GM19043 (cell line): ENCODE measurements at regions not wholly inside any gene's neighbourhood (a gene's known extent, or its start where the extent isn't known, plus 50 kb on each side); places are given as distances from the start of the nearest gene placed in this dataset.
"Not testable (repeated sequence)": the region's sequence is repeated elsewhere in the genome, so short reads cannot be mapped to it uniquely, and the experiment has no call there.

ENCODE experiments used
- ATAC-seq: cut with Tn5 transposase; IDR thresholded peaks from one replicate; pipeline ENCODE4 v1.9.1; 2021; ENCODE audit warnings: low read depth; ENCODE audit not compliant: unreplicated experiment

- ATAC-seq, result no peak
These were observed 311.6 kb downstream of the NUF2 start for GRCh38 chr1:163633366-163633765.

DNA sequence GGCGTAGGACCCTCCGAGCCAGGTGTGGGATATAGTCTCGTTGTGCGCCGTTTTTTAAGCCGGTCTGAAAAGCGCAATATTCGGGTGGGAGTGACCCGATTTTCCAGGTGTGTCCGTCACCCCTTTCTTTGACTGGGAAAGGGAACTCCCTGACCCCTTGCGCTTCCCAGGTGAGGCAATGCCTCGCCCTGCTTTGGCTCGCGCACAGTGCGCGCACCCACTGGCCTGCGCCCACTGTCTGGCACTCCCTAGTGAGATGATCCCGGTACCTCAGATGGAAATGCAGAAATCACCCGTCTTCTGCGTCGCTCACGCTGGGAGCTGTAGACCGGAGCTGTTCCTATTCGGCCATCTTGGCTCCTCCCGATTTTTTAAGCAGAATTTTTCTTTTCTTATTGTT, 323.9 kb downstream of the NUF2 start:
- not testable (repeated sequence) for ATAC-seq

GRCh38 chr1:163650624-163651023, 328.9 kb downstream of the NUF2 start:
- no peak for ATAC-seq

DNA sequence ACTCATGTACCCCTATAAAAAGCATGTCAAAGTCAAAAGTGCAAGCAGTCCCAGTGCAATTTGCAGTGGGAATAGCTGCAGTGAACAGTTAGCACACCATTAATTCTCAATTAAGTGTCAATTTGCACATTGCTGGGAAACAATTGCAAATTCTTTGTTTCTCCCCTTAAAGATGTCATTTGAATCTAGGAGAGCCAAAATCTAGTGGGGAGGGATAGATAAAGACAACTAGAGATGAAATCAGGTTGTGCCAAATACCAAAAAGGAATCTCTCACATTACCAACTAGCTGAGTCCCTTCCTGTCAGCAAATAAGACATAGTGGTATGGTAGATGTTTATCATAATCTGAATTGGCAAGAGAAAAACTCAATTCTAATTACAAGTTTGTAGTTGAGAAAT, 330.7 kb downstream of the NUF2 start:
- no peak for ATAC-seq

GRCh38 chr1:163655565-163655964, 333.8 kb downstream of the NUF2 start:
- ATAC-seq, result no peak

- ATAC-seq, result no peak
These were observed 334.5 kb downstream of the NUF2 start for GRCh38 chr1:163656095-163656759.

DNA sequence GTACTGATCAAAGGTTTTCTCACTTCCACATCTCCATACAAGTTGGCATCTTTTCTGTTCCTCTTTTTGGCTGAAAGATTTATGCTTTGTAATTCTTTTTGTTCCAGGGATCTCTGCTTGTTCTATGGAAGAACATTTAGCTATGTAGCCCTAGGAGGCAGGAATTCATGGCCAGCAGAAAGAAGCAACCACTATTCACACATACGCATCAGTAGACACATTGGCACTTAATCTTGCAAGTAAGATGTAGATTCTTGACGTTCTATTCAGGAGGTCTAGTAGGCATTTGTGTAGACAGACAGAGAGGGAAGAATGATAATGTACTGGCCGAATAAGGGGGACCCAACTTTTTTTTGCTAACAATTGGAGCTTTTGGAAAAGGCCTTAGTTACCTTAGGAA, 336.0 kb downstream of the NUF2 start:
- no peak for ATAC-seq

- no peak for ATAC-seq
These were observed 339.6 kb downstream of the NUF2 start for GRCh38 chr1:163661391-163661790.

DNA sequence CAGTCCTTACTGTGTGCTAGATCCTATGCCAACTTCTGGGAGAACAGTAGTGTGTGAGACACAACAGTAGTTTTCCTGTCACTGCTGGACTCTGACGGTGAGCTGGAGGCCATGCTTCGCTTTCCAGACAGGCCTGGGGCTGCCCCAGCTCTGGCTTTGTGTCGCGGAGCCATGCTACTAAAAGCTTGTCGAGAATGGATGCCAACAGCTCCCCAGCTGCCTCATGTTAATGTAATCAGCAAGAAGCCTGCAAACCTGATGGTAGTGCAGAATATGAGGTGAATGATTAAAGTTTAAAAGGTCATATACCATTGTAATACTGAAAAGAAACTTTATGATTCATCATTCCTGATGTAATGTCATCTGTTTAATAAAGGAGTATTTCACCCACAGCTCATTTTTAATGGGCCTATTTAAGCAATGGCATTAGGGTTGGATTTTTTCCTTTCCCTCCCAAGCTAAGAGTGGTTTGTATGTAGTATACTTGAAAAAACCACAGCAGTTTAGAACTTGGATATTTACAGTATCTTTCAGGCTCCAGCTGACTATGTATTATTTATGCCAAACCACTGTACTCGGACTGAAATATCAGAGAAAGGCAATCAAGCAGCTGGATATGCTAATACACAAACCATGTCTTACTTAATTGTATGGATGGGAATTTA, 343.0 kb downstream of the NUF2 start:
- ATAC-seq, result no peak

DNA sequence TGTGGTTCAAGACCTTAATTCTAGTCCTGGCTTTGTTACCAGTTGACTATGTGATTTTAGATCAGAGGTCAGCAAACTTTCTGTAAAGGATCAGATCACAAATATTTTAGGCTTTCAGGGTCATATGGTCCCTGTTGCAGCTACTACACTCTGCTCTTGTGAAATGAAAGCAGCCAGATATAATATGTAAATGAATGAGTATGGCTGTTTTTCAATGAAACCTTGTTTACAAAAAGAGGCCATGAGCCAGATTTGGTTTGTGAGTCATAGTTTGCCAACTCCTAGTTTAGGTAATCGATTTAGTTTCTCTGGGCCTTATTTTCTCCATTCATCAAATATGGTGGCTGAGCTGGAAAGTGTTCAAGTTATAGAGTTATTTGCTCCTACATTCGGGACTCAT, 346.7 kb downstream of the NUF2 start:
- ATAC-seq, result no peak

DNA sequence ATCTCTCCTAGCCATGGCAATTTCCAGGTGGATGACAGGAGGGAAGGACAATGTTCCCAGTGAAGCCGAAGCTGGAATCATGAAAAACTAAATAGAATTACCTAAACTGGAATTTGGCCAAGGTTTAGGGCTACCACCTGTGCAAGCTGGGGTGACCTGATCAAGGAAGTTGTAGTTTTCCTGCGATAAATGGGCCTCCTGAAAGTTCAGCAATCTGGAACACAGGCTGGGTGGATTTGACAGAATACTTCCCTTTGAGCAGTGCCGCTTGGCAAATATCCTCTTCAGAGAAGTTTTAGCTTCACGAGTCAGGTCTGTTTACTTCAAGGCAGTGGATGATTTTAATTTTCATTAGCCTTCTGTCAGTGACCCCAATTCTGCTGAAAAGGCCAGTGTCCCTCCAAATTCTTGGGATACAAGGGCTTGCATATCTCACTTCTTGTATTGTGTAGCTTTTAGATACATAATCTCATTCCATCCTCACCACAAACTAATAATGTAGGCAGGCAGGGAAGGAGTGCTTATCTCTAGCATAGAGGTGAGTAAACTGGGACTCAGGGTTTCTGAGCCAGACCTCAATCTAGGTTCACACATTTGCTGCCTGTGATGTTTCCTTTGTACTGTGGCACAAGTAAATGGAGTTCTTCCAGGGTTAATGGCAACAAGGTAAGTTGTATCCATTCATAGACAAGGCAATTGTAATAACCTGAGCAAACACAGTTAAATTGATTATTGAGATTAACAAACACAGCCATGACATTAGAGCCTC, 349.4 kb downstream of the NUF2 start:
- no peak for ATAC-seq

DNA sequence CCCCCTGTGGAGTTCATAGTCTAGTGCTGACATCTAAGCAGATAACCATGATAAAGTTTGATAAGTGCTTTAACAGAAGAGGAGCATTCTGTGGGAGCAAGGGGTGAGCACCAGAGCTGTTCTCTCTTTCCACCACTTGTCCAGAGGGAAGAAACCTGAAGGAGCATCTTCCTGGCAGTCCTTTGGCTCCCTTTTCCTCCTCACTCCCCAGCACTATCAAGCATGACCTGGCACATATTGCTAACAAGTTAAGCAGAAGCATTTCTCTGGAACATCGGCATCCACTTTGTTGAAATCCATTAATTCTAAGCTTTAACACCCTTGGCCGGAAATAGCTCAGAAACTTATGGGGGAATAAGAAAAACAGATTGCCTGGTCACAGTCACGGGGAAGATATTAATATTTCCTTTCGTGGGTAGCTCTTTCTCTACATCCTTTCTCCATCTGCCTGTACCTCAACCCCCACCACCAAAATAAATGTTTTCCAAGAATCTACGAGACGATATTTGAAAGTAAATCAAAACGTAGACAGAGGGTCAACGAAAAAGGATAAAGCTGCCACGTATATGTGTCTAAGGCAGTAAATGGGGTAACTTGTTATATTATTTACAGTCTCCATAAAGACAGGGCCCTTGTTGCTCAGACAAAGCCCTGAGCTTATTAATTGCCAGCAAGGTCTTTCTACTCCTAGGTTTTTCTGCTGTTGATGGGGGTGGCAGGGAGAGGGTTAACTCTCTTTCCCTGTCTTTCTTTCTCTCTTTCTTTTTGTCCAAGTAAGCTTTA, 351.4 kb downstream of the NUF2 start:
- ATAC-seq, result no peak

DNA sequence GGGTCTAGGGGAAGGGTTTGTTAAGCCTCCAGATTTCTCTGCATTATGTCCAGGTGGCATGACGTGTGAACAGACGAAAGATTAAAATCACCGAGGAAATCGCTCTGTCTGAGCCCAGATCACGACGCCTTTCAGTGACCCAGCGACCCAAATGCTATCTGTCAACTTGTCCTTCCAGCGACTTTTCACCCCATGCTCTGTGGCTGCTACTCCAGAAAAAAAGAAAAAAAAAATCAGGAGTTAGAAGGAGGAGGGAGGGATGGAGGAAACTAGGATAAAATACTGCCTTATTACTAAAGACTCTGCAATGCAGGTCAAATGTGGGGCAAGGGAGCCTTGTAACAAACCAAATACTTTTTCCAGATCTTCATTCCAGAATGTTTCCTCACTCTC, 352.0 kb downstream of the NUF2 start:
- ATAC-seq, result no peak

DNA sequence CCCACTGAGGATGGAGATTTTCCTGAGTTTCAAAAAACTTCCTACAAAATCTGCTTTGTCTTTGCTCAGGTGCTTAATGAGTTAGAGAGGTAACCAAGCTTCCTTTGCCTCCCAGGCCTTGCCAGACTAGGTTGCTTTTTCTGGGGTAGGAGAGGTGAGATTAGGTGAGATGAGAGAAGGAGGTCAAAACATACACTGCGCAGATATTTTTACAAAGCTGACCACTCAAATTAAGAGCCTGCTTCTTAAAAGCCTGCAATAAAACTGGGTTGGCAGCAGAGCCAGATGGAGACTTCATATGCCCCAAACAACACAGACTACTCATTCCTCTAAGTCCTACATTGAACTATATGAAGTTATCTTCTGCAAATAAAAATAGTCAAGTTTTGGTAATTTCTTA, 352.5 kb downstream of the NUF2 start:
- ATAC-seq, result no peak

GRCh38 chr1:163684785-163685184, 363.0 kb downstream of the NUF2 start:
- no peak for ATAC-seq

DNA sequence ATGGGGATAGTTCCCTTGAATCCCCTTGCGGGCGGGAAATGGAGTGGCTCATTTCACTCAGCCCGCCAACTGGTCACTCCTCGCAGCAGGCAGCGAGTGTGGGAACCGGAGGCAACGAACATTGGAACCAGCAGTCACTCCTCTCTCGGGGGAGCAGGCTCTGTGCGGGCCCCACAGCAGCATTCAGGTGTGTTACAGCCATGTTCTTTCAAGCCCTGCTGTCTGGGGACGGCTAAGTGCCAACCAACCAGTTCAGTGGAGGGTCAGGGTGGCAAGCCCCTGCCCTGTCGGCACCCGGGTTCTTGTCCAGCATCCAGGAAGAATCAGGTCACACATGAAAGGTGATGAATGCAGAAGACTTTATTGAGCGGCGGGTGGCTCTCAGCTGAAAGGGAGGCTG, 370.5 kb downstream of the NUF2 start:
- no peak for ATAC-seq

DNA sequence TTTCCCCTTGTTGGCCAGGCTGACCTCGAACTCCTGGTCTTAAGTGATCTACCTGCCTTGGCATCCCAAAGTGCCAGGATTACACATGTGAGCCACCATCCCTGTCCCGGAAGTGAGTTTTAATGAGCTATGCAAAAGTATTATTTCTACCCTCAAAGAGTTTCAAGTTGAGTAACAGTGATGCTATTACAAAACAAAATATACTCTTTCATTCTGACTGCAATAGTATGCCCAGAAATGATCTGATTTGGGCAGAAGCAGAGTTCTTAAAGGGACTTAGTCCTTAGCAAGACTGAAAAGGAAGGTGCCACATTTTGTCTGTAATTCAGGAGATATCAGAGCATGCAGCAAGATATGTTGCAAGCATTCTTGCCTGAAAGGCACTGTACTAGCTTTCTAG, 375.4 kb downstream of the NUF2 start:
- ATAC-seq, result no peak

DNA sequence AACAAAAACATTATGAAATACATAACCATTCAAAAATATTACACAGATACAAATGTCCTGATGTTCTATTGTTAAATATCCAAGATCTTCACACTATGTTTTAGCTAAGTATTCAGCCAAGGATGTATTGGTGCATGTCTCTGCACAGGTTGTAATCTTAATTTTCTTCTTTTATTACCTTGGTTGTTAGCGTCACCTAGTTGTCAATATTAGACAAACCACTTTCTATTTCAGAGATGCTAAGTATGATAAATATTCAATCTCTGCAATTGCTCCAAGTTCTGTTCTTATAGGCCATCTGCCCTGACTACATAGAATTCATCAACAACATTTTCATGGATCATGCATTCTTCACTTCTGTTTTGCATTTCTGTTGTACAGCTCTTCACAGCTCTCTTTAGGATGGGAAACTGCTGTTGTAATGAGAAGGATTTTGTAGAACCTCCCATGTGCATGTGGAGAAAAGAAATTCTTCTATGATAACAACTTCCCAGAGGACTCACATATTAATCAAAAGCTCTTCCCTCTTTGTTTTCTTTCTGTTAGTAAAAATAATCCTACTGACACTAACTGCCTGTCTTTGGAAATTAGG, 380.1 kb downstream of the NUF2 start:
- no peak for ATAC-seq

DNA sequence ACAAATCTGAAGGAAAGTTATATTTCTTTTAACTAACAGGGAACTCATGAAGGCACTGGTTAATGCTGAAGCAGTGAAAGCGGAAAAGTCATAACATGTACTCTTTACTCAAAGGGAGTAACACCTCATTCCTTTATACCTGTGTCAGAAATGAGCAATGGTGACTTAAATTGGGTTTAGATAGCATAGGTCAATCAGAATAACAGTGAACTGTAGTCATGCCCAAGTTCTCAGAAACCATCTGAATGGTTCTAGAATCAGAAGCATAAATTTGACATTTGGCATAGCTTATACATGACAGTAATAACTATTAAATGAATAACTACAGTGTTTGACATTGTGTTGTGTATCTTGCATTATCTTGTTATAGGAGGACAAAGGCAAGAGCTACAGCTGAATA, 382.0 kb downstream of the NUF2 start:
- no peak for ATAC-seq

- ATAC-seq, result no peak
These were observed 385.2 kb downstream of the NUF2 start for GRCh38 chr1:163706915-163707314.

DNA sequence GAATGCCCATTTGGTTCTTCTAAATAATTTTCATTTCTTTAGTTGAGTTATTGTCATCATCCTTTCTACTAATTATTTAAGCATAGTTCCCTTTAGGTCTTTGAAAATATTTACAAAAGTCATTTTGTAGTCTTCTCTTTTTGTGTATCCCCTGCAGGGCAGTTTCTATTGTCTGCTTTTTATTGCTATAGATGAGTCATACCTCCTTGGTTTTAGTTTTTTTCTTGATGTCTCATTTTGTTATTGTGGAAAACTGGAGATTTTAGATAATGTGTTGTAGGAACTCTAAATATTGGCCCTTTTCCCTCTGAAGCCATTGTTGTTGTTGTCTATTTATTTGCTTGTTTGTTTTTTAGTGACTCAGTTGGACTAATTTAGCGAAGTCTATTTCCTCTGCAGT, 387.9 kb downstream of the NUF2 start:
- ATAC-seq, result no peak
